SIG-M5 treated with dmso at 0.1 percent for 504 hours (cell line): ENCODE measurements at regions not wholly inside any gene's neighbourhood (a gene's known extent, or its start where the extent isn't known, plus 50 kb on each side); places are given as distances from the start of the nearest gene placed in this dataset.
"Not testable (repeated sequence)": the region's sequence is repeated elsewhere in the genome, so short reads cannot be mapped to it uniquely, and the experiment has no call there.

ENCODE experiments used
- DNase-seq: peaks from one replicate; lab custom pipeline; 2025; ENCODE audit not compliant: unreplicated experiment; lab: John Stamatoyannopoulos, UW

DNA sequence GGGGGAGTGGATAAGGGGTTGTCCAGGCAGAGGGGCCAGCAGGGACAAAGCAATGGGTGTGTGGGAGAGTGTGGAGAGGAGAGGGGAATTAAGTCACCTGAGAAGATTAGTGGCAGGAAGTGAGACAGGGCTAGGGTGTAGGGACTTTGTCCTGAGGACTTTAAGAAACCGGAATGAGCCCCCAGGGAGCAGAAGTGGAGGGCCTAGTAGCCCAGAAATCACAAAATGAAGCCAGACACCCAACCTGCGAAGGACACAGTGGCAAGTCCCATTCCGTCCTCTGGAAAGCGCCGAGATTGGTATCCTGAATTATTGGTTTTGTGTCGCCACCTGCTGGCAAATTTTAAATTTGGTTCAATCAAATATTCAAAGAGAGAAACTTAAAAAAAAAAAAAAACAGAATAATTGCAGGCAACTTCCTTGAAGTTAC lies 78.0 kb upstream of the SLC25A36 start:
- peak; percentile 50 for DNase-seq

GRCh38 chr3:140870351-140870750 lies 71.3 kb upstream of the SLC25A36 start:
- no peak for DNase-seq

DNA sequence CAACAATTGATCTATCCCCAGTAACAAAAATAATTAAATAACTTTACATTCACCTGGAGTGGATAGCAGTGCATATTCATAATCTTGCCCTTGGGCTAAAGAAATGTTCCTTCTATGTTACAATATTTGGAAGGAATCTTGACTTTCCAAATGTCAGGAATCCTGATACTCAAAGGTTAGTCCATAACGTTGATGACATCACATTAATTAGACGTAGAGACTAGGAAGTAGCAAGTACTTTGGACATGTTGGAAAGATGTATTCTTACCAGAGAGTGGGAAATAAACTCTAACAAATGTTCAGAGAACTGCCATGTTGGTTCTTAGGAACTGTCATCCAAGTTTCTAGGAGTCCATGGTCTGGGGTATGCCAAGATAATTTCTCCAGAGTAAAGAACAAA lies 70.6 kb upstream of the SLC25A36 start:
- no peak for DNase-seq

DNA sequence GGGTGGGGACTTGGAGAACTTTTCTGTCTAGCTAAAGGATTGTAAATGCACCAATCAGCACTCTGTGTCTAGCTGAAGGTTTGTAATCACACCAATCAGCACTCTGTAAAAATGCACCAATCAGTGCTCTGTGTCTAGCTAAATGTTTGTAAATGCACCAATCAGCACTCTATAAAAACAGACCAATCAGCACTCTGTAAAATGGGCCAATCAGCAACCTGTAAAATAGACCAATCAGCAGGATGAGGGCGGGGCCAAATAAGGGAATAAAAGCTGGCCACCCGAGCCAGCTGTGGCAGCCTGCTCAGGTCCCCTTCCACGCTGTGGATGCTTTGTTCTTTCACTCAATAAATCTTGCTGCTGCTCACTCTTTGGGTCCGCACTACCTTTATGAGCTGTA lies 69.5 kb upstream of the SLC25A36 start:
- DNase-seq, result not testable (repeated sequence)

DNA sequence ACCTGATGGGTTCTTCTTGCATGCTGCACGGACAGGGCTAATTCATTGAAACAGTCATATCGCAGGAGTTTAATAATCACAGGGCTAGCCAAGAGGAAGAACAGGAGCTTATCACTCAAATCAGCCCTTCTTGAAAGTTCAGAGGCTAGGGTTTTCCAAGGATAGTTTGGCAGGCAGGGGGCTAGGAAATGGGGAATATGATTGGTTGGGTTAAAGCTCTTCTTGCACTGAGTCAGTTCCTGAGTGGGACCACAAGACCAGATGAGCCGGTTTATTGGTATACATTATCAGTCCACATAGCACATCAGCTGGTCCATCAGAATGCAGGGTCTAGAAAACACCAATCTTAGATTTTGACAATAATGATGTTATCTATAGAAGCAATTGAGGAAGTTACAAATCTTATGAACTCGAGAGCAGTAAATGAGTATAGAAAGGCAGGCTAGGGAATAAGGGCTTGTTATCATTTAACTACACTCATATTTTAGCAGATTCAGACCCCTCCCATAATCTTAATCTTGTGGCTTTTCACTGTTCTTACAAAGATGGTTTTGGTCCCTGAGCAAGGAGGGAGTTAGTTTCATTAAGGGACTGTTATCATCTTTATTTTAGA lies 58.1 kb upstream of the SLC25A36 start:
- DNase-seq, result no peak

DNA sequence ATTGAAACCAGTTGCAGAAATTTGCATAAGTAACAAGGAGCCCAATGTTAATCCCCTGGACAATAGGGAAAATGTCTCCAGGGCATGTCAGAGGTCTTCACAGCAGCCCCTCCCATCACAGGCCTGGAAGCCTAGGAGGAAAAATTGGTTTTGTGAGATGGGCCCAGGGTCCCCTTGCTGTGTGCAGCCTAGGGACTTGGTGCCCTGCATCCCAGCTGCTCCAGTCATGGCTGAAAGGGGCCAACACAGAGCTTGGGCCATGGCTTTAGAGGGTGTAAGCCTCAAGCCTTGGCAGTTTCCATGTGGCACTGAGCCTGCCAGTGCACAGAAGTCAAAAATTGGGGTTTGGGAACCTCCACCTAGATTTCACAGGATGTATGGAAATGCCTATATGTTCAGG lies 55.9 kb upstream of the SLC25A36 start:
- not testable (repeated sequence) for DNase-seq
